ENCODE measurements at regions not wholly inside any gene's neighbourhood (a gene's known extent, or its start where the extent isn't known, plus 50 kb on each side); places are given as distances from the start of the nearest gene placed in this dataset.

GRCh38 chr9:31639451-31639850, 745.0 kb upstream of the ACO1 start (continued):
- TF ChIP-seq ZNF687 (IDR thresholded peaks at IDR 0.05) (no peak), POLR2AphosphoS2 (IDR thresholded peaks at IDR 0.05; ENCODE audit: low read depth, low read length) (no peak), USF2 (IDR thresholded peaks at IDR 0.05; ENCODE audit: borderline replicate concordance, low read depth, low read length) (no peak), USF1 (IDR thresholded peaks at IDR 0.05; ENCODE audit: borderline replicate concordance, extremely low read length, insufficient read depth, low read depth, low read length) (no peak), PKNOX1 (IDR thresholded peaks at IDR 0.05) (no peak), BMI1 (IDR thresholded peaks at IDR 0.05; ENCODE audit: borderline replicate concordance) (no peak), ZSCAN29 (IDR thresholded peaks at IDR 0.05) (no peak), HDAC6 (IDR thresholded peaks at IDR 0.05; ENCODE audit: unreplicated experiment) (no peak), CUX1 (IDR thresholded peaks at IDR 0.05; ENCODE audit: insufficient replicate concordance, low read depth, low read length) (no peak)
